ENCODE measurements at regions not wholly inside any gene's neighbourhood (a gene's known extent, or its start where the extent isn't known, plus 50 kb on each side); places are given as distances from the start of the nearest gene placed in this dataset.
"Not testable (repeated sequence)": the region's sequence is repeated elsewhere in the genome, so short reads cannot be mapped to it uniquely, and the experiment has no call there.

DNA sequence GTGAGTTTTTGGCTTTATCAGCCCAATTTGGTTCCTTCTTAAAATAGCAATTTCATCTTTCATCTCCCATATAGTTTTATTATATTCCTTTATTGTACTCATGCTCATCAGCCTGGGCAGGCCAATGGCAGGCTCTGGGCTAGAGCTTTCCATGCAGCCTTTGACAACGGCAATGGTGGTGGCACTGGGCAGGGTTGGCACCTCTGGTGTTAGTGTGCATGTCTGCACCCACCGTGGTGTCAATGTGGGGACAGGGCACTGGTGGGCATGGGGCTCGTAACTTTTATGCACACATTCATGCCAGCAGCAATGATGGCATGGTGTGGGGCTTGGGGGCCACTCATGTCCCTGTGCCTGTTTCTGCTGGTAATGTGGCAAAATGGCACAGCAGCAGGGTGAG is 1305.4 kb downstream of the DSC3 start:
- Histone ChIP-seq H3K9me3 (no peaks in the 10 kb centered on the region), H3K36me3 (no peaks in the 10 kb centered on the region), H3K4me1 (no peaks in the 10 kb centered on the region), H3K4me3 (no peak overlapping the region), H3K27ac (no peak overlapping the region), H3K27me3 (no peaks in the 10 kb centered on the region)
- DNase-seq: no peak
- intact Hi-C loops (cut with DNase I; ENCODE audit: low total_unique reads): no loop called here
- TF ChIP-seq, protein P1, sequence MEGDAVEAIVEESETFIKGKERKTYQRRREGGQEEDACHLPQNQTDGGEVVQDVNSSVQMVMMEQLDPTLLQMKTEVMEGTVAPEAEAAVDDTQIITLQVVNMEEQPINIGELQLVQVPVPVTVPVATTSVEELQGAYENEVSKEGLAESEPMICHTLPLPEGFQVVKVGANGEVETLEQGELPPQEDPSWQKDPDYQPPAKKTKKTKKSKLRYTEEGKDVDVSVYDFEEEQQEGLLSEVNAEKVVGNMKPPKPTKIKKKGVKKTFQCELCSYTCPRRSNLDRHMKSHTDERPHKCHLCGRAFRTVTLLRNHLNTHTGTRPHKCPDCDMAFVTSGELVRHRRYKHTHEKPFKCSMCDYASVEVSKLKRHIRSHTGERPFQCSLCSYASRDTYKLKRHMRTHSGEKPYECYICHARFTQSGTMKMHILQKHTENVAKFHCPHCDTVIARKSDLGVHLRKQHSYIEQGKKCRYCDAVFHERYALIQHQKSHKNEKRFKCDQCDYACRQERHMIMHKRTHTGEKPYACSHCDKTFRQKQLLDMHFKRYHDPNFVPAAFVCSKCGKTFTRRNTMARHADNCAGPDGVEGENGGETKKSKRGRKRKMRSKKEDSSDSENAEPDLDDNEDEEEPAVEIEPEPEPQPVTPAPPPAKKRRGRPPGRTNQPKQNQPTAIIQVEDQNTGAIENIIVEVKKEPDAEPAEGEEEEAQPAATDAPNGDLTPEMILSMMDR (IDR thresholded peaks at IDR 0.05): no peak
- TF ChIP-seq POLR2A (IDR thresholded peaks at IDR 0.05): no peak

DNA sequence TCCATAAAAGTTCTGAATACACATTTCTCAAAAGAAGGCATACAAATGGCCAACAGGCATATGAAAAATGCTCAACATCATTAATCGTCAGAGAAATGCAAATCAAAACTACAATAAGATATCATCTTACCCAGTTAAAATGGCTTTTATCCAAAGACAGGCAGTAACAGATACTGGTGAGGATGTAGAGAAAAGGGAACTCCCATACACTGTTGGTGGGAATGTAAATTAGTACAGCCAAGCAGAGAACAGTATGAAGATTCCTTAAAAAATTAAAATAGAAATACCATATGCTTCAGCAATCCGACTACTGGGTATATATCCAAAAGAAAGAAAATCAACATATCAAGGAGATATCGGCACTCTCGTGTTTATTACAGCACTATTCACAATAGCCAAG is 1312.5 kb downstream of the DSC3 start:
- intact Hi-C loops (cut with DNase I; ENCODE audit: low total_unique reads): no loop called here
- TF ChIP-seq, protein P1 (IDR thresholded peaks at IDR 0.05): no peak
- TF ChIP-seq POLR2A (IDR thresholded peaks at IDR 0.05): no peak
- Histone ChIP-seq H3K9me3 (no peaks in the 10 kb centered on the region), H3K27ac (no peak overlapping the region), H3K4me3 (no peak overlapping the region), H3K36me3 (no peaks in the 10 kb centered on the region), H3K27me3 (no peaks in the 10 kb centered on the region), H3K4me1 (no peaks in the 10 kb centered on the region)
- DNase-seq: no peak

DNA sequence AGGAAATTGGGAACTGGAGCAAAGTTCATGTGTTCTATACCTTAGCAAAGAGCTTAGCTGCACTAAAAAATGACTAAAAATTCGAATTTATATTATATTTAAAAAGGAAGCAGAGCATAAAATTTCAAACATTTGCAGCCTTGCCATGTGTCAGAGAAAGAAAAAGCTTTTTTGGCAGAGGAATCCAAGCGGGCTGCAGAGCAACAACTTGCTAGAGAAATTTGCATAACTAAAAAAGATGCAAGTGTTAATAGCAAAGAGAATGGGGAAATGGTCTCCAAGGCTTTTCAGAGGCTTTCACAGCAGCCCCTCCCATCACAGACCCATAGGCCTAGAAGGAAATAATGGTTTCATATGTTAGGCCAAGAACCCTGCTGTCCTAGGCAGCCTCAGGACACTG is 1315.9 kb downstream of the DSC3 start:
- Histone ChIP-seq H3K9me3 (no peaks in the 10 kb centered on the region), H3K4me3 (no peak overlapping the region), H3K27ac (no peak overlapping the region), H3K4me1 (no peaks in the 10 kb centered on the region), H3K36me3 (no peaks in the 10 kb centered on the region), H3K27me3 (no peaks in the 10 kb centered on the region)
- intact Hi-C loops (cut with DNase I; ENCODE audit: low total_unique reads): loop anchor here (10.0 kb wide), 1 partner anchor 1908 kb away; no protein-coding TSS in a partner anchor
- DNase-seq: no peak
- TF ChIP-seq, protein P1 (IDR thresholded peaks at IDR 0.05): no peak
- no peak for TF ChIP-seq POLR2A (IDR thresholded peaks at IDR 0.05)

DNA sequence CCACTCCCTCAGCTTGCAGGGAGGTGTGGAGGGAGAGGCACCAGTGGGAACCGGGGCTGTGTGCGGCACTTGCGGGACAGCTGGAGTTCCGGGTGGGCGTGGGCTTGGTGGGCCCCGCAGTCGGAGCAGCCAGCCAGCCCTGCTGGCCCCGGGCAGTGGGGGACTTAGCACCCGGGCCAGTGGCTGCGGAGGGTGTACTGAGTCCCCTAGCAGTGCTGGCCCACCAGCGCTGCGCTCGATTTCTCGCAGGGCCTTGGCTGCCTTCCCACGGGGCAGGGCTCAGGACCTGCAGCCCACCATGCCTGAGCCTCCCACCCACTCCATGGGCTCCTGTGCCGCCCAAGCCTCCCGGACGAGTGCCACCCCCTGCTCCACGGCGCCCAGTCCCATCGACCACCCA is 1319.1 kb downstream of the DSC3 start:
- H3K27ac ChIP-seq, H3K36me3 ChIP-seq, H3K4me1 ChIP-seq, DNase-seq, H3K9me3 ChIP-seq, H3K27me3 ChIP-seq, H3K4me3 ChIP-seq: not testable (repeated sequence)
- intact Hi-C loops (cut with DNase I; ENCODE audit: low total_unique reads): loop anchor here (10.0 kb wide), 1 partner anchor 1911 kb away; no protein-coding TSS in a partner anchor

DNA sequence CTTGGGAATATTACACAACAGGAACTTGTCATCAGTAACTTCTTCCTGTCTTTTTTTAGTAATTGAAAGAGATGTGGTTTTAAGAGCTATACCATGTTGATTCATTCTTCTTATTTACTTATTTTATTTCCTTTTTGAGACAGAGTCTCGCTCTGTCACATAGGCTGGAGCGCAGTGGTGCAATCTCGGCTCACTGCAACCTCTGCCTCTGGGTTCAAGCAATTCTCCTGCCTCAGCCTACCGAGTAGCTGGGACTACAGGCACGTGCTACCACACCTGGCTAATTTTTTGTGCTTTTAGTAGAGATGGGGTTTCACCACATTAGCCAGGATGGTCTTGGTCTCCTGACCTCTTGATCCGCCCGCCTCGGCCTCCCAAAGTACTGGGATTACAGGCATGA is 1326.6 kb downstream of the DSC3 start:
- intact Hi-C loops (cut with DNase I; ENCODE audit: low total_unique reads); H3K9me3 ChIP-seq; DNase-seq; H3K27me3 ChIP-seq; H3K4me3 ChIP-seq; H3K36me3 ChIP-seq; H3K27ac ChIP-seq; H3K4me1 ChIP-seq: not testable (repeated sequence)

DNA sequence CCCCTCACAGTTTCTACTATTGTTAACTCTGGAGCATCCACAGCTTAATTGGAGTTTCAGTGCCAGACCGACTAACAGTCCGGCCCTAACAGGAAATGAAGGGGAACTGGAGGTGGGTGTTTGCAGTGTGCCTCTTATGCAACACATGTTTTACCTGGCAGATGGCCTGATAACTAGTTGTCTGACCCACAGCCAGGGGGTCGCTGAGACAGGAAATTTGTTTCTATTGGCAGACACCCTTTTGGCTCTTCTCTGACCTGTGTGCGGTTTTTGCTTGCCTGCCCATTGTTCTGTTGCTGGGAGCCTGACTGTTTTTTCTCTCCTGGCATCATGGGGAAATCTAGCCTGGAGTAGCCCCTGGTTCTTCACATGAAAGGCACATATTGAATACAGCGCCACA is 1329.8 kb downstream of the DSC3 start:
- H3K27me3 ChIP-seq: no peaks in the 10 kb centered on the region
- DNase-seq: no peak
- H3K9me3 ChIP-seq: no peaks in the 10 kb centered on the region
- H3K27ac ChIP-seq: no peak overlapping the region
- no peaks in the 10 kb centered on the region for H3K36me3 ChIP-seq
- H3K4me1 ChIP-seq: no peaks in the 10 kb centered on the region
- no peak for TF ChIP-seq POLR2A (IDR thresholded peaks at IDR 0.05)
- TF ChIP-seq, protein P1 (IDR thresholded peaks at IDR 0.05): no peak
- no peak overlapping the region for H3K4me3 ChIP-seq
- intact Hi-C loops (cut with DNase I; ENCODE audit: low total_unique reads): no loop called here

Data from uterus (tissue), 3 donors.